ENCODE measurements at regions not wholly inside any gene's neighbourhood (a gene's known extent, or its start where the extent isn't known, plus 50 kb on each side); places are given as distances from the start of the nearest gene placed in this dataset.

- no peak for DNase-seq
- TF ChIP-seq GATA1 (IDR thresholded peaks at IDR 0.05; ENCODE audit: low read depth, low read length) (no peak), POLR2A (IDR thresholded peaks at IDR 0.05; ENCODE audit: low read length) (no peak)
Observed at GRCh38 chr7:155201325-155202087, 96.2 kb upstream of the INSIG1 start.

- DNase-seq: no peak
- TF ChIP-seq POLR2A (IDR thresholded peaks at IDR 0.05; ENCODE audit: low read length) (no peak), GATA1 (IDR thresholded peaks at IDR 0.05; ENCODE audit: low read depth, low read length) (no peak)
Observed at GRCh38 chr7:155202106-155202871, 95.4 kb upstream of the INSIG1 start.

DNA sequence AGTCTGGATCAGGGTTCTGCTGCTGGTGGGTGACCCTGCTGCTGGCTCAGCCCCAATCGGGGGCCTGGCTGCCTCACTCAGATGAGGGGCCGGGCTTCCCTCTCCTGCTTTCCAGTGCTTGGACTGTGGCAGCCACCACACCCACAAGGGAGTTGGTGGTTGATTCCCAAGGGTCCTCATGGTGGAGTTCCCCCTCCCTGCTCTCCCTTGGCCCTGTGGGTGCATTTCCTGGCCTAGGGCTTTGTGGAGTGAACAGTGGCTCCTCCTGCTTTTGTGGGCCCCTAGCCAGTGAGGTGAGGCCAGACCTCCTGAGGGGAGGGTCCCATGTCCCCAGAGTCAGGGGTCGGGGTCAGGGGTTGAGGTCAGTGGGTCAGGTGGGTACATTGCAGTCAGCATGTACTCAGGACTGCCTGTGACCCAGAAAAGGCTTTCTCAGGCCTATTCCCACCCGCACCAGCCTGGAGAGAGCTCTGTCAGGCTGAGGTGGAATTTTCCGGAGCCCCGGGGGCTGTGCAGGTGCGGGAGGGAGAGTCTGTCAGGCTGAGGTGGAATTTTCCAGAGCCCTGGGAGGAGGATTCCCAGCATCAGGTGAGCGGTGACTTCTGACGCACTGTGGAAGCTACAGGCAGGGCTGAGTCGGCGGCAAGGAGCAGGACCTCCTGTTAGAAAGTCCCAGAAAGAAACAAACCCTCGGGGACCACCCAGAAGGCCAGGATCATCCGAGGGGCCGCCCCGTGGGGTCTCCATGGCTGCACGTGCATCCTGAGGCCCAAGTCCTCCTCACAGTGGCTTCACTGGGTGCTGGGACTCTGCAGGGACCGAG lies 94.4 kb upstream of the INSIG1 start:
- TF ChIP-seq POLR2A (IDR thresholded peaks at IDR 0.05; ENCODE audit: low read length) (no peak), GATA1 (IDR thresholded peaks at IDR 0.05; ENCODE audit: low read depth, low read length) (no peak)
- no peak for DNase-seq

- TF ChIP-seq POLR2A (IDR thresholded peaks at IDR 0.05; ENCODE audit: low read length) (no peak), GATA1 (IDR thresholded peaks at IDR 0.05; ENCODE audit: low read depth, low read length) (no peak)
- DNase-seq: no peak
Observed at GRCh38 chr7:155203882-155204691, 93.6 kb upstream of the INSIG1 start.

GRCh38 chr7:155204744-155205367 lies 92.8 kb upstream of the INSIG1 start:
- TF ChIP-seq POLR2A (IDR thresholded peaks at IDR 0.05; ENCODE audit: low read length) (no peak), GATA1 (IDR thresholded peaks at IDR 0.05; ENCODE audit: low read depth, low read length) (no peak)
- DNase-seq: no peak

- no peak for TF ChIP-seq GATA1 (IDR thresholded peaks at IDR 0.05; ENCODE audit: low read depth, low read length)
- peak; percentile 89 for TF ChIP-seq POLR2A (IDR thresholded peaks at IDR 0.05; ENCODE audit: low read length)
- DNase-seq: peak; percentile 87 to 90
Observed at GRCh38 chr7:155205368-155206317, 92.0 kb upstream of the INSIG1 start.

- TF ChIP-seq POLR2A (IDR thresholded peaks at IDR 0.05; ENCODE audit: low read length) (peak; percentile 2), GATA1 (IDR thresholded peaks at IDR 0.05; ENCODE audit: low read depth, low read length) (no peak)
- DNase-seq: peak; percentile 63 to 77
Observed at GRCh38 chr7:155206318-155207020, 91.2 kb upstream of the INSIG1 start.

DNA sequence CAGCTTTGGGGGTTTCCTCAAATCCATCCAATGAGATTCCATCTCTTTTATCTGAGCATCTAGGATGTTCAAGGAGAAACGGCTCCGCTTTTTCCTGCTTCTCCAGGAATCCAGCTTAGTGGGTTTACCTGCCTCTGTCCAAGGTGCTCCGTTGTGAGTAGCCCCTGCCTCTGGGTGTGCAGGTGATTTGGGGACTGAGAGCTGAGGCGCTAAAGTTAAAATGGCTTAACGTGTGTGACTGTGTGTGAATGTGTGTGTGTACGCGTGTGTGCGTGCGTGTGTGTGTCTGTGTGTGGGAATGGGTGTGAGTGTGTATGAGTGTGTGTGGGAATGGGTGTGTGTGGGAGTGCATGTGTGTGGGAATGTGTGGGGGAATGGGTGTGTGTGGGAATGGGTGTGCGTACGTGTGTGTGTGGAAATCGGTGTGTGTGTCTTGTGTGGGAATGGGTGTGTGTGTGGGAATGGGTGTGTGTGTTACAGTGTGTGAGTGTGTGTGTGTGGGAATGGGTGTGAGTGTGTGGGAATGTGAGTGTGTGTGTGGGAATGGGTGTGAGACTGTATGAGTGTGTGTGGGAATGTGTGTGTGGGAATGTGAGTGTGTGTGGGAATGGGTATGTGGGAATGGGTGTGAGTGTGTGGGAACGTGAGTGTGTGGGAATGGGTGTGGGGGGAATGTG lies 90.2 kb upstream of the INSIG1 start:
- TF ChIP-seq GATA1 (IDR thresholded peaks at IDR 0.05; ENCODE audit: low read depth, low read length) (no peak), POLR2A (IDR thresholded peaks at IDR 0.05; ENCODE audit: low read length) (no peak)
- DNase-seq: no peak

GRCh38 chr7:155208681-155209477 lies 88.8 kb upstream of the INSIG1 start:
- DNase-seq: peak in 1 of 2 experiments; percentile 12
- TF ChIP-seq POLR2A (IDR thresholded peaks at IDR 0.05; ENCODE audit: low read length) (no peak), GATA1 (IDR thresholded peaks at IDR 0.05; ENCODE audit: low read depth, low read length) (no peak)

All from erythroblast (primary cell).